ENCODE measurements at regions not wholly inside any gene's neighbourhood (a gene's known extent, or its start where the extent isn't known, plus 50 kb on each side); places are given as distances from the start of the nearest gene placed in this dataset.
"Not testable (repeated sequence)": the region's sequence is repeated elsewhere in the genome, so short reads cannot be mapped to it uniquely, and the experiment has no call there.

DNA sequence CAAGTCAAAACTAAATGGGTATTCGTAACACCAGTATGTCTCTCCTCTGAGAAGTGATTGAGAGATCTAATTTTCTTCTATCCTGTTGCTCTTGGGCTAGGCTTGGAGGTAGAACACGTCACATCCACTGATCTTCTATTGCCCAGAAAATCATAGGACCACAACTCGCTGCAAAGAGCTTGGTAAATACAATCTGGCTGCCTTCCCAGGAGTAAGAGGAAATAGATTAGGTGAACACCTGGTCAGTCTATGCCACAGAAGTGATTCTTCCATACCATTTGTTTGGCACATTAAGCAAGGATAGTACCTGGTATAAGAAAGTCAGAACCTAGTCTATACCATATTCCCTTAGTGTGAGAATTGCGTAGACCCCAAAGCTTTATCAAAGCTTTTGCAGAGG, 129.3 kb upstream of the PHYHIPL start:
- TF ChIP-seq CTCF (IDR thresholded peaks at IDR 0.05; ENCODE audit: borderline replicate concordance, control extremely low read depth, extremely low read depth, insufficient read depth, missing control alignments), result no peak
- in situ Hi-C loops (cut with MboI; ENCODE audit: low sequenced_read_pairs, unreplicated experiment), result no loop called here
- DNase-seq (ENCODE audit: low spot score), result no peak

DNA sequence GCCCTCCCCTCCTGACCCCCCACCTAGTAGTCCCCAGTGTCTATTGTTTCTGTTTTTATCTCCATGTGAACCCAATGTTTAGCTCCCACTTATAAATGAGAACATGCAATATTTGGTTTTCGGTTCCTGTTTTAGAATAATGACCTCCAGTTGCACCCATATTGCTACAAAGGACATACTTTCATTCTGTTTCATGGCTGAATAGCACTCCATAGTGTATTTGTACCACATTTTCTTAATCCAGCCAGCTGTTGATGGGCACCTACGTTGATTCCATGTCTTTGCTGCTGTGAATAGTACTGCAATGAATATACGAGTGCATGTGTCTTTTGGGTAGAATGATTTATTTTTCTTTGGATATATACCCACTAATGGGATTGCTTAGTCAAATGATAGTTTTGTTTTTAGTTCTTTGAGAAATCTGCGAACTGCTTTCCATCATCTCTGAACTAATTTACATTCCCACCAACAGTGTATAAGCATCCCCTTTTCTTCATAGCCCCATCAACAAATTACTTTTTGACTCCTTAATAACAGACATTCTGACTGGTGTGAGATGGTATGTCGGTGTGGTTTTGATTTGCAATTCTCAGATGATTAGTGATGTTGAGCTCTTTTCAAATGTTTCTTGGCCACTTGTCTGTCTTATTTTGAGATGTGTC, 128.4 kb upstream of the PHYHIPL start:
- in situ Hi-C loops (cut with MboI; ENCODE audit: low sequenced_read_pairs, unreplicated experiment), result no loop called here
- TF ChIP-seq CTCF (IDR thresholded peaks at IDR 0.05; ENCODE audit: borderline replicate concordance, control extremely low read depth, extremely low read depth, insufficient read depth, missing control alignments), result no peak
- peak; percentile 22 for DNase-seq (ENCODE audit: low spot score)

GRCh38 chr10:59053502-59053901, 122.9 kb upstream of the PHYHIPL start:
- in situ Hi-C loops (cut with MboI; ENCODE audit: low sequenced_read_pairs, unreplicated experiment); DNase-seq (ENCODE audit: low spot score): not testable (repeated sequence)

DNA sequence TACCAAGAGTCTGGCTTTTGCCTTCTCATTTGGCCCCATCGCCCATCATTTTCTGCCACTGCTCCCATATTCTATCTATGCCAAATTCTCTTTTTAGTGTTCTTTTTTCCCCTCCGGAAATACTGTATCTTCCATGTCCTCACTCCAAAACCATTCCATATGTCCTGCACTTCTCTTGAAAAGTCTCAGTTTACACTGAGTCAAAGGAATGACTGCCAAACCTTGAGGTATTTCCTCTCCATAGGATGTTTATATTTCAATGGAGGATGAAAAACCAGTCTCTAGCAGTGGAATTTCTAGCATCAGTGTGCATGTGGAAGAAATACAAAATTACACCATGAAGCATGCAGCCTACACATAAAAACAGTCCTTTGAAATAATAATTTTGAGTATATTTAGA, 121.4 kb upstream of the PHYHIPL start:
- DNase-seq (ENCODE audit: low spot score), result no peak
- no peak for TF ChIP-seq CTCF (IDR thresholded peaks at IDR 0.05; ENCODE audit: borderline replicate concordance, control extremely low read depth, extremely low read depth, insufficient read depth, missing control alignments)
- in situ Hi-C loops (cut with MboI; ENCODE audit: low sequenced_read_pairs, unreplicated experiment), result no loop called here

DNA sequence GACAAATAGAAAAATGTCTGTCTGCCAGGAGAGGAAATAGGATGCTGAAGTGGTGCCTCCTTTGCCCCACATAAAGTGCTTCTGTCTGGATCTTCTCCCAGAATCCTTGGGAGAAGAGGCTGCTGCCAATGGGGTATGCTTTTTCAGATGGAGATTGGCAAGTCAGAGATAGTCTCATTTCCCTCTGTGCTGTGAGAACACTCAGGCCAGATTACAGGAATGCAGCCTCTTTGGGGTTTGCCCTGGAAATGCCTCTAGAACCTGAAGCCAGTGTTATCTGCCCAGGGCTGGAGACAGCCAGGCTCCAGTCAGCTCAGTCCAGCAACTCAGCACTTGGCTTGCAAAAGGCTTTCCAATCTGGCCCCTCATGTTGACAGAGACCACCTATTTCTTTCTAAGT, 119.1 kb upstream of the PHYHIPL start:
- DNase-seq (ENCODE audit: low spot score), result no peak

DNA sequence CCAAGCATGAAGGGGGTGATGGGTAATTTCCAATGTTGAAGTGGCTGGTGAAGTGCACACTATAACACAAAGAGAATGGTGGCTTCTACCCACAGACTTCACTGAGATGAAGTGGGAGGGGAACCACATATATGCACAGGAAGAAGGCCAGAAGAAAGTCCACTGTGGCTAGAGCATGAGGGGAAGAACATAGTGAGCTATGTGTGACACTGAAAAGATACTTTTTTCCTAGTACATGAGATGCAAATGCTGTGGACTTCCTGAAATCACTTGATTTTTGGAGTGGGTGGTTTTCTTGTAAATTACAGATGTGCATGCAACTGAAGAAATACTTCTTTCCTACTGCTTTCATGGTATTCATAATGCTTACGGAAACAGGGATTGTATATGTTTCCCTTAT, 115.6 kb upstream of the PHYHIPL start:
- TF ChIP-seq CTCF (IDR thresholded peaks at IDR 0.05; ENCODE audit: borderline replicate concordance, control extremely low read depth, extremely low read depth, insufficient read depth, missing control alignments), result no peak
- DNase-seq (ENCODE audit: low spot score), result no peak
- in situ Hi-C loops (cut with MboI; ENCODE audit: low sequenced_read_pairs, unreplicated experiment), result no loop called here

More for the DNA sequence above, 119.1 kb upstream of the PHYHIPL start:
- no peak for TF ChIP-seq CTCF (IDR thresholded peaks at IDR 0.05; ENCODE audit: borderline replicate concordance, control extremely low read depth, extremely low read depth, insufficient read depth, missing control alignments)
- in situ Hi-C loops (cut with MboI; ENCODE audit: low sequenced_read_pairs, unreplicated experiment), result no loop called here

DNA sequence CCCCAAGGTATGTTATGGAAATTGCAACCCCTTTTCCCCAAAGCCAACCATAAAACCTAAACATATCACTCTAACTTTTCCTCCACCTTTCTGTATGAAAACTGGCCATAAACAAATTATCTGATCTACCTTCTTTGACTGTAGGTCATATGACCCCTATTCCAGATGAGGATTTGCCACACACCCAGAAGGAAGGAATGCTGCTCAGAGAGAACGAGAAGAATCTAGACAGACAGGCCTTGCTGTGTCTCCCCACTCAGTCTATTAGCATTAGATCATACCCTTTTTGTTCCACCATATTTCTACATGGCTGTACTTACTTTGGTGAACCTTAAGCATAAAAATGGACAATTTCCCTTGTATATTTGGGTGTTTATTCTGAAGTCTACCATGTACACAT, 113.0 kb upstream of the PHYHIPL start:
- no peak for TF ChIP-seq CTCF (IDR thresholded peaks at IDR 0.05; ENCODE audit: borderline replicate concordance, control extremely low read depth, extremely low read depth, insufficient read depth, missing control alignments)
- in situ Hi-C loops (cut with MboI; ENCODE audit: low sequenced_read_pairs, unreplicated experiment), result no loop called here
- no peak for DNase-seq (ENCODE audit: low spot score)
